K562 (cell line): ENCODE measurements at regions not wholly inside any gene's neighbourhood (a gene's known extent, or its start where the extent isn't known, plus 50 kb on each side); places are given as distances from the start of the nearest gene placed in this dataset.

Source experiments
- ATF3 ChIP-seq, 2 experiments: fragments of 450-650 bp in 1 of 2; sonication (generic) in 1 of 2; formaldehyde crosslinking in 1 of 2; IDR thresholded peaks in 1 of 2; conservative IDR thresholded peaks in 1 of 2; 2 replicates each; pipeline versions ENCODE4 v1.6.1 to v1.8.1; 2016 to 2023; ENCODE audit warnings: mild to moderate bottlenecking in 2 of 2, moderate library complexity in 2 of 2, inconsistent platforms in 1 of 2, missing genetic modification reagents in 1 of 2
- ILK ChIP-seq: fragments of 450-650 bp; IDR thresholded peaks from 2 replicates; pipeline ENCODE4 v1.6.1; 2016; ENCODE audit warnings: missing genetic modification characterization, low read depth, mild to moderate bottlenecking, missing compliant biosample characterization, moderate library complexity, borderline replicate concordance
- MBD2 ChIP-seq: sonication (generic); IDR thresholded peaks from 2 replicates; pipeline ENCODE4 v1.6.1; 2016; ENCODE audit warnings: low read depth, borderline replicate concordance
- MTA1 ChIP-seq: fragments of 450-650 bp; IDR thresholded peaks from 2 replicates; pipeline ENCODE4 v1.6.1; 2017; ENCODE audit warnings: borderline replicate concordance
- SIRT6 ChIP-seq: IDR thresholded peaks from one replicate; pipeline ENCODE4 v1.6.1; 2012; ENCODE audit warnings: low read depth, mild to moderate bottlenecking, control low read depth, inconsistent platforms, low read length, moderate library complexity
- SMAD4 ChIP-seq: fragments of 250-450 bp; sonication (Bioruptor Pico); conservative IDR thresholded peaks from 2 replicates; pipeline ENCODE4 v1.8.0; 2021; ENCODE audit warnings: inconsistent platforms, mild to moderate bottlenecking, moderate library complexity
- SMARCA4 ChIP-seq: fragments of 450-650 bp; IDR thresholded peaks from 2 replicates; pipeline ENCODE4 v1.6.1; 2016
- TCF3 ChIP-seq: sonication (generic); formaldehyde crosslinking; IDR thresholded peaks from 2 replicates; pipeline ENCODE4 v1.4.0; 2020; ENCODE audit warnings: mild to moderate bottlenecking, missing genetic modification reagents
- ZKSCAN8 ChIP-seq: fragments of 200-800 bp; sonication (Bioruptor generic); IDR thresholded peaks from 2 replicates; pipeline ENCODE4 v1.6.1; 2016; ENCODE audit warnings: missing genetic modification characterization, missing compliant biosample characterization
- TF ChIP-seq, protein P1 (sequence below), 2 experiments: fragments of 450-650 bp in 1 of 2; sonication (generic) in 1 of 2; formaldehyde crosslinking in 1 of 2; IDR thresholded peaks; 2 replicates each; pipeline versions ENCODE4 v1.7.1 to v1.9.0; 2016 to 2022; ENCODE audit warnings: inconsistent platforms in 1 of 2, mild to moderate bottlenecking in 1 of 2, missing genetic modification reagents in 1 of 2

GRCh38 chr11:69962152-69962551 lies 116.0 kb upstream of the ANO1 start (continued):
- TF ChIP-seq, protein P1, sequence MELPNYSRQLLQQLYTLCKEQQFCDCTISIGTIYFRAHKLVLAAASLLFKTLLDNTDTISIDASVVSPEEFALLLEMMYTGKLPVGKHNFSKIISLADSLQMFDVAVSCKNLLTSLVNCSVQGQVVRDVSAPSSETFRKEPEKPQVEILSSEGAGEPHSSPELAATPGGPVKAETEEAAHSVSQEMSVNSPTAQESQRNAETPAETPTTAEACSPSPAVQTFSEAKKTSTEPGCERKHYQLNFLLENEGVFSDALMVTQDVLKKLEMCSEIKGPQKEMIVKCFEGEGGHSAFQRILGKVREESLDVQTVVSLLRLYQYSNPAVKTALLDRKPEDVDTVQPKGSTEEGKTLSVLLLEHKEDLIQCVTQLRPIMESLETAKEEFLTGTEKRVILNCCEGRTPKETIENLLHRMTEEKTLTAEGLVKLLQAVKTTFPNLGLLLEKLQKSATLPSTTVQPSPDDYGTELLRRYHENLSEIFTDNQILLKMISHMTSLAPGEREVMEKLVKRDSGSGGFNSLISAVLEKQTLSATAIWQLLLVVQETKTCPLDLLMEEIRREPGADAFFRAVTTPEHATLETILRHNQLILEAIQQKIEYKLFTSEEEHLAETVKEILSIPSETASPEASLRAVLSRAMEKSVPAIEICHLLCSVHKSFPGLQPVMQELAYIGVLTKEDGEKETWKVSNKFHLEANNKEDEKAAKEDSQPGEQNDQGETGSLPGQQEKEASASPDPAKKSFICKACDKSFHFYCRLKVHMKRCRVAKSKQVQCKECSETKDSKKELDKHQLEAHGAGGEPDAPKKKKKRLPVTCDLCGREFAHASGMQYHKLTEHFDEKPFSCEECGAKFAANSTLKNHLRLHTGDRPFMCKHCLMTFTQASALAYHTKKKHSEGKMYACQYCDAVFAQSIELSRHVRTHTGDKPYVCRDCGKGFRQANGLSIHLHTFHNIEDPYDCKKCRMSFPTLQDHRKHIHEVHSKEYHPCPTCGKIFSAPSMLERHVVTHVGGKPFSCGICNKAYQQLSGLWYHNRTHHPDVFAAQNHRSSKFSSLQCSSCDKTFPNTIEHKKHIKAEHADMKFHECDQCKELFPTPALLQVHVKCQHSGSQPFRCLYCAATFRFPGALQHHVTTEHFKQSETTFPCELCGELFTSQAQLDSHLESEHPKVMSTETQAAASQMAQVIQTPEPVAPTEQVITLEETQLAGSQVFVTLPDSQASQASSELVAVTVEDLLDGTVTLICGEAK (IDR thresholded peaks at IDR 0.05): no peak
- TF ChIP-seq, protein P1 (CRISPR knock-in tag; IDR thresholded peaks at IDR 0.05): no peak
- TF ChIP-seq SMAD4 (CRISPR knock-in tag) (no peak), ILK (tag) (no peak), ZKSCAN8 (CRISPR knock-in tag) (no peak), MBD2 (0 out of 2 replicates have a peak, but pooled peaks have one; percentile 51), TCF3 (CRISPR knock-in tag) (no peak), ATF3 (IDR thresholded peaks at IDR 0.05) (peak; percentile 87), ATF3 (CRISPR knock-in tag; conservative IDR thresholded peaks at IDR 0.05) (0 out of 2 replicates have a peak, but pooled peaks have one; percentile 19), SMARCA4 (peak; percentile 39; the same call in 1 of the 2 replicates), SIRT6 (no peak), MTA1 (no peak)
